Lower leg skin (tissue), 4 donors: ENCODE measurements at regions not wholly inside any gene's neighbourhood (a gene's known extent, or its start where the extent isn't known, plus 50 kb on each side); places are given as distances from the start of the nearest gene placed in this dataset.

Source experiments
- DNase-seq, 2 donors: peaks; one replicate each; pipeline ENCODE4 v3.0.0-alpha.2; 2019; ENCODE audit warnings: low spot score in 2 of 2
- H3K4me3 ChIP-seq: fragments of 200-600 bp; sonication (generic); 2 replicates; pipeline ENCODE4 v1.5.1; 2017; ENCODE audit warnings: mild to moderate bottlenecking, low read depth; ENCODE audit not compliant: poor library complexity, severe bottlenecking
- CTCF ChIP-seq, 3 donors: fragments of 450-650 bp; IDR thresholded peaks; one replicate each; pipeline ENCODE4 v1.5.1; 2016; ENCODE audit warnings: antibody characterized with exemption in 3 of 3, mild to moderate bottlenecking in 3 of 3, moderate library complexity in 2 of 3
- POLR2A ChIP-seq, 2 donors: fragments of 450-650 bp; IDR thresholded peaks; one replicate each; pipeline ENCODE4 v1.6.1; 2016 to 2017; ENCODE audit warnings: antibody characterized with exemption in 2 of 2, mild to moderate bottlenecking in 1 of 2, moderate library complexity in 1 of 2
- WGBS, 2 donors: methylation state at CpG; one replicate each; pipeline ENCODE4 v1.1.5; 2018; 5-methylcytosine and 5-hydroxymethylcytosine counted together
- intact Hi-C: fragments of 100-400 bp; cut with DNase I; formaldehyde crosslinking; loops from one replicate; pipeline ENCODE4 v1.15.0; 2023; ENCODE audit warnings: low total_unique reads

GRCh38 chr5:37905230-37905629 is 65.4 kb upstream of the GDNF start:
- H3K4me3 ChIP-seq, result no peak overlapping the region
- WGBS, 2 donors, result 79 to 96% methylated on average over 3 of the region's 3 CpGs
- DNase-seq, result no peak
- no peak for TF ChIP-seq CTCF (IDR thresholded peaks at IDR 0.05)
- TF ChIP-seq POLR2A (IDR thresholded peaks at IDR 0.05), result no peak
- intact Hi-C loops, result no loop called here

- intact Hi-C loops, result no loop called here
- TF ChIP-seq POLR2A (IDR thresholded peaks at IDR 0.05), result no peak
Observed at GRCh38 chr5:37902323-37902722, 62.5 kb upstream of the GDNF start.

GRCh38 chr5:37900692-37901091 is 60.9 kb upstream of the GDNF start:
- 0% methylated on average over 1 of the region's 1 CpG for WGBS, 2 donors
- intact Hi-C loops, result no loop called here
- no peak for TF ChIP-seq POLR2A (IDR thresholded peaks at IDR 0.05)
- no peak for TF ChIP-seq CTCF (IDR thresholded peaks at IDR 0.05)
- no peak overlapping the region for H3K4me3 ChIP-seq
- no peak for DNase-seq

More at GRCh38 chr5:37902323-37902722, 62.5 kb upstream of the GDNF start:
- DNase-seq, result no peak
- WGBS, 2 donors, result 90 to 92% methylated on average over 3 of the region's 3 CpGs
- H3K4me3 ChIP-seq, result no peak overlapping the region

- no peak for DNase-seq
- intact Hi-C loops, result no loop called here
- no peak overlapping the region for H3K4me3 ChIP-seq
- TF ChIP-seq CTCF (IDR thresholded peaks at IDR 0.05) (no peak), POLR2A (IDR thresholded peaks at IDR 0.05) (no peak)
- 89 to 95% methylated on average over 1 of the region's 1 CpG for WGBS, 2 donors
Observed at GRCh38 chr5:37899037-37899436, 59.2 kb upstream of the GDNF start.

GRCh38 chr5:37896159-37896558 is 56.3 kb upstream of the GDNF start:
- intact Hi-C loops, result no loop called here
- H3K4me3 ChIP-seq, result no peak overlapping the region
- DNase-seq, result no peak
- 72 to 74% methylated on average over 4 of the region's 4 CpGs for WGBS, 2 donors
- no peak for TF ChIP-seq POLR2A (IDR thresholded peaks at IDR 0.05)

- no peak overlapping the region for H3K4me3 ChIP-seq
- no peak for DNase-seq
- TF ChIP-seq CTCF (IDR thresholded peaks at IDR 0.05) (no peak), POLR2A (IDR thresholded peaks at IDR 0.05) (no peak)
- 43 to 71% methylated on average over 3 of the region's 3 CpGs for WGBS, 2 donors
- intact Hi-C loops, result no loop called here
Observed at GRCh38 chr5:37893434-37894134, 53.7 kb upstream of the GDNF start.

GRCh38 chr5:37892586-37892985 is 52.7 kb upstream of the GDNF start:
- TF ChIP-seq CTCF (IDR thresholded peaks at IDR 0.05) (no peak), POLR2A (IDR thresholded peaks at IDR 0.05) (no peak)
- WGBS, 2 donors, result 28 to 34% methylated on average over 1 of the region's 1 CpG
- DNase-seq, result no peak
- H3K4me3 ChIP-seq, result no peak overlapping the region
- intact Hi-C loops, result no loop called here
